ENCODE measurements at regions not wholly inside any gene's neighbourhood (a gene's known extent, or its start where the extent isn't known, plus 50 kb on each side); places are given as distances from the start of the nearest gene placed in this dataset.

DNA sequence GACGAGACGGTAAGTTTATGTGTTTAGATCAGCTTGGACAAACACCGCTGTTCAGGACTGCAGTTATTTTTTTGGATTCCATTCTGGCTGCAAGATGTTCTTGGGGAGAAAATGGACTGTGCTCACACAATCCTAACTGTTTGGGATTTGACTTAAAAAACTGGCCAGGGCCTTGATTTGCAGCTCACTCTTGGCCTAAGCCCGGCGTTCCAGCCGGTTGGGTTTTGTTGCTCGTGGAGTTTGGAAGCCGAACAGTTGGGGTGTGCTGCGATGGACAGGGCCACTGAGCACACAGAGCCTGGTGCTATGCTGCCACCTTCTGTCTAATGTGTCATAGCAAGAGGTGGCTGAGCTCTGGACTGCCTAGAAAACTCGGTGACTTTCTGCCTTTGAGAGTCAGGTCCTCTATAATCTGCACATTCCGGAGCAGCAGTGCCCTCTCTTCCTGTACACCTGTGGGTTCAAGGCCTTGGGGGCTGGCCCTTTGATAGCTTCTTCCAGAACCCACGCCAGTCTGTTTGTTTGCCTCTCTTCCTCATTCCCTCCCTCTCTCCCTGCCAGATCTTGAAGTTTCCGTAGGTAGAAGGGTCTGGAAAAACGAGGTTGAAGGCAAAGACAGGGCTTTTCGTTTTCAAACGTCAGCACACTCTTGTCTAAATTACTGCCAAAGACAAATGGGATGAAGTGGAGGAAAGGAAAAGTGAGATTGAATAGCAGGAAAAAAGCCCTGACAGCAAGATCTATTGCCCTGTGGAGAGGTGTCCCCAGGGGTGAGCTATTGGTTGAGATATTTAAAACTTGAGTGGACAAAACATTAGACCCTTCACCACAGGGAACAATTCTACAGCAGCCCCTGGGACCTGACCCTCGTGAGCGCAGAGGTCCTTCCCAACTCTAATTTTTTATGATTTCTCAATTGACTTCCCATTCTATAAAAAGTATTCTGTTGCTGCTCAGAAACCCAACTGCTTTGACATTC, 167.5 kb upstream of the HABP2 start:
- no peak for TF ChIP-seq POLR2AphosphoS5 (IDR thresholded peaks at IDR 0.05; ENCODE audit: low read depth, low read length)
- TF ChIP-seq, protein P1, sequence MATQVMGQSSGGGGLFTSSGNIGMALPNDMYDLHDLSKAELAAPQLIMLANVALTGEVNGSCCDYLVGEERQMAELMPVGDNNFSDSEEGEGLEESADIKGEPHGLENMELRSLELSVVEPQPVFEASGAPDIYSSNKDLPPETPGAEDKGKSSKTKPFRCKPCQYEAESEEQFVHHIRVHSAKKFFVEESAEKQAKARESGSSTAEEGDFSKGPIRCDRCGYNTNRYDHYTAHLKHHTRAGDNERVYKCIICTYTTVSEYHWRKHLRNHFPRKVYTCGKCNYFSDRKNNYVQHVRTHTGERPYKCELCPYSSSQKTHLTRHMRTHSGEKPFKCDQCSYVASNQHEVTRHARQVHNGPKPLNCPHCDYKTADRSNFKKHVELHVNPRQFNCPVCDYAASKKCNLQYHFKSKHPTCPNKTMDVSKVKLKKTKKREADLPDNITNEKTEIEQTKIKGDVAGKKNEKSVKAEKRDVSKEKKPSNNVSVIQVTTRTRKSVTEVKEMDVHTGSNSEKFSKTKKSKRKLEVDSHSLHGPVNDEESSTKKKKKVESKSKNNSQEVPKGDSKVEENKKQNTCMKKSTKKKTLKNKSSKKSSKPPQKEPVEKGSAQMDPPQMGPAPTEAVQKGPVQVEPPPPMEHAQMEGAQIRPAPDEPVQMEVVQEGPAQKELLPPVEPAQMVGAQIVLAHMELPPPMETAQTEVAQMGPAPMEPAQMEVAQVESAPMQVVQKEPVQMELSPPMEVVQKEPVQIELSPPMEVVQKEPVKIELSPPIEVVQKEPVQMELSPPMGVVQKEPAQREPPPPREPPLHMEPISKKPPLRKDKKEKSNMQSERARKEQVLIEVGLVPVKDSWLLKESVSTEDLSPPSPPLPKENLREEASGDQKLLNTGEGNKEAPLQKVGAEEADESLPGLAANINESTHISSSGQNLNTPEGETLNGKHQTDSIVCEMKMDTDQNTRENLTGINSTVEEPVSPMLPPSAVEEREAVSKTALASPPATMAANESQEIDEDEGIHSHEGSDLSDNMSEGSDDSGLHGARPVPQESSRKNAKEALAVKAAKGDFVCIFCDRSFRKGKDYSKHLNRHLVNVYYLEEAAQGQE (IDR thresholded peaks at IDR 0.05; ENCODE audit: insufficient read depth in 1 of 2, low read depth in 2 of 2, low read length in 2 of 2) = peak; percentile 55 to 78; a peak in 3 of 4 replicates
- TF ChIP-seq SIN3A (IDR thresholded peaks at IDR 0.05; ENCODE audit: borderline replicate concordance, insufficient read depth, low read length) = no peak
- no peak for TF ChIP-seq TAF1 (IDR thresholded peaks at IDR 0.05; ENCODE audit: borderline replicate concordance, insufficient read depth, low read length)

All from PFSK-1 (cell line).